A549 (cell line): ENCODE measurements at regions not wholly inside any gene's neighbourhood (a gene's known extent, or its start where the extent isn't known, plus 50 kb on each side); places are given as distances from the start of the nearest gene placed in this dataset.

Experiments
- ATAC-seq, 2 experiments: fragments of 200-7000 bp in 1 of 2; fragments of >200 bp in 1 of 2; cut with Nextera tagmentation in 1 of 2; cut with Tn5 transposase in 1 of 2; 3 replicates each; pipeline versions ENCODE4 v1.8.0 to v1.9.1; 2018 to 2020; ENCODE audit warnings: mild to moderate bottlenecking in 1 of 2, moderate library complexity in 1 of 2
- CTCF ChIA-PET: fragments of 300-600 bp; sonication (Branson Sonifier 250); formaldehyde crosslinking; extraction: SDS; loops from one replicate; lab custom pipeline; 2021; ENCODE audit warnings: antibody characterized with exemption, inconsistent platforms; lab: Yijun Ruan, JAX
- POLR2A ChIA-PET: fragments of 350-600 bp; formaldehyde crosslinking; extraction: SDS; loops from one replicate; lab custom pipeline; 2021; ENCODE audit warnings: antibody characterized with exemption, inconsistent platforms; lab: Yijun Ruan, JAX
- DNase-seq, 2 experiments: peaks; one replicate each; pipeline versions ENCODE4 v3.0.0 to v3.0.0-alpha.2; 2011 to 2016; ENCODE audit warnings: low read depth in 1 of 2, low spot score in 1 of 2
- FAIRE-seq: peaks from 2 replicates; lab custom pipeline; 2011; peaks lifted over from hg19 to GRCh38; lab: Jason Lieb, UNC
- H3K27ac ChIP-seq, 2 experiments: fragments of >200 bp; sonication (Bioruptor Twin); formaldehyde crosslinking; 3 replicates each; pipeline ENCODE4 v1.5.1; 2016 to 2017
- H3K4me1 ChIP-seq: fragments of >200 bp; sonication (Bioruptor Twin); formaldehyde crosslinking; 3 replicates; pipeline ENCODE4 v1.6.1; 2016
- H3K4me2 ChIP-seq: fragments of >200 bp; sonication (Bioruptor Twin); formaldehyde crosslinking; 3 replicates; pipeline ENCODE4 v1.6.1; 2016
- H3K4me3 ChIP-seq: fragments of >200 bp; sonication (Bioruptor Twin); formaldehyde crosslinking; 3 replicates; pipeline ENCODE4 v1.5.1; 2016
- H3K9me3 ChIP-seq: fragments of >200 bp; sonication (Bioruptor Twin); formaldehyde crosslinking; 3 replicates; pipeline ENCODE4 v1.6.1; 2016
- CBX2 ChIP-seq: fragments of 200-600 bp; sonication (generic); IDR thresholded peaks from 2 replicates; pipeline ENCODE4 v1.6.1; 2016; ENCODE audit warnings: low read depth, mild to moderate bottlenecking, borderline replicate concordance
- ELK1 ChIP-seq: fragments of 150-350 bp; IDR thresholded peaks from 2 replicates; pipeline ENCODE4 v1.6.1; 2014; ENCODE audit warnings: low read depth, mild to moderate bottlenecking, low read length
- EP300 ChIP-seq, 2 experiments: fragments of >200 bp; sonication (Bioruptor Twin); formaldehyde crosslinking; IDR thresholded peaks; 2 replicates in 1 of 2; 3 replicates in 1 of 2; pipeline ENCODE4 v1.6.1; 2016 to 2017
- GATA3 ChIP-seq: IDR thresholded peaks from 2 replicates; pipeline ENCODE4 v1.6.1; 2012; ENCODE audit warnings: borderline replicate concordance
- HDAC2 ChIP-seq: fragments of 200-600 bp; sonication (generic); IDR thresholded peaks from 2 replicates; pipeline ENCODE4 v1.6.1; 2016
- MAZ ChIP-seq: fragments of 150-350 bp; IDR thresholded peaks from 2 replicates; pipeline ENCODE4 v1.6.1; 2014; ENCODE audit warnings: antibody characterized with exemption, low read depth, low read length, borderline replicate concordance
- NPAS2 ChIP-seq: fragments of 250-450 bp; sonication (Bioruptor Pico); IDR thresholded peaks from 2 replicates; pipeline ENCODE4 v1.8.0; 2022; ENCODE audit warnings: mild to moderate bottlenecking, moderate library complexity, borderline replicate concordance
- PBX3 ChIP-seq: IDR thresholded peaks from 2 replicates; pipeline ENCODE4 v1.6.1; 2012
- POLR2A ChIP-seq: IDR thresholded peaks from 2 replicates; pipeline ENCODE4 v1.6.1; 2012; ENCODE audit warnings: mild to moderate bottlenecking, low read length
- REST ChIP-seq: fragments of 200-600 bp; sonication (generic); IDR thresholded peaks from 2 replicates; pipeline ENCODE4 v1.6.1; 2016; ENCODE audit warnings: antibody characterized with exemption, mild to moderate bottlenecking, moderate library complexity
- RFX5 ChIP-seq: fragments of 450-650 bp; IDR thresholded peaks from 2 replicates; pipeline ENCODE4 v1.7.1; 2014; ENCODE audit warnings: antibody characterized with exemption, mild to moderate bottlenecking, moderate library complexity
- SMC3 ChIP-seq: fragments of >200 bp; sonication (Bioruptor Twin); formaldehyde crosslinking; IDR thresholded peaks from 3 replicates; pipeline ENCODE4 v1.6.1; 2018; ENCODE audit warnings: inconsistent platforms
- SREBF2 ChIP-seq: fragments of 450-650 bp; IDR thresholded peaks from 2 replicates; pipeline ENCODE4 v1.6.1; 2014; ENCODE audit warnings: mild to moderate bottlenecking, moderate library complexity
- WGBS: methylation state at CpG from one replicate; pipeline ENCODE4 v1.1.6; 2017; ENCODE audit errors: missing lambda C conversion rate; 5-methylcytosine and 5-hydroxymethylcytosine counted together
- small RNA-seq, 6 experiments: library from RNA; depleted of rRNA; stranded (forward); fragments of <200 nt; gene quantifications; one replicate each; pipeline ENCODE3, GENCODE V24; 2012
- TF ChIP-seq, protein P1 (sequence below): fragments of >200 bp; sonication (Bioruptor Twin); formaldehyde crosslinking; IDR thresholded peaks from 3 replicates; pipeline ENCODE4 v1.6.1; 2016
- TF ChIP-seq, protein P2 (sequence below): fragments of >200 bp; sonication (Bioruptor Twin); formaldehyde crosslinking; IDR thresholded peaks from 2 replicates; pipeline ENCODE4 v1.6.1; 2016
- TF ChIP-seq, protein P3 (sequence below): fragments of 450-650 bp; IDR thresholded peaks from 2 replicates; pipeline ENCODE4 v1.6.1; 2014; ENCODE audit warnings: antibody characterized with exemption

- Histone ChIP-seq H3K4me2 (no peak overlapping the region), H3K4me1 (peaks cover 23% of the 10 kb centered on the region; the same call in 2 of the 3 replicates), H3K9me3 (no peaks in the 10 kb centered on the region), H3K4me3 (no peak overlapping the region), H3K27ac (no peak overlapping the region)
- FAIRE-seq (no peak), DNase-seq (no peak), ATAC-seq (no peak)
- ChIA-PET CTCF (interaction anchor here (0.6 to 4.3 kb wide), 17 partner anchors 8 to 218 kb away, joined by 3 to 87 read pairs (median 7); partner anchors contain the start of genes HSD17B6 and RDH16), POLR2A (no interaction called here)
- 47% methylated on average over 7 of the region's 7 CpGs for WGBS
- TF ChIP-seq POLR2A: no peak
- no peak for TF ChIP-seq RFX5
- TF ChIP-seq GATA3: no peak
- no peak for TF ChIP-seq MAZ
- no peak for TF ChIP-seq PBX3
- no peak for TF ChIP-seq EP300 (IDR thresholded peaks at IDR 0.05)
- no peak for TF ChIP-seq NPAS2
- TF ChIP-seq, protein P1, sequence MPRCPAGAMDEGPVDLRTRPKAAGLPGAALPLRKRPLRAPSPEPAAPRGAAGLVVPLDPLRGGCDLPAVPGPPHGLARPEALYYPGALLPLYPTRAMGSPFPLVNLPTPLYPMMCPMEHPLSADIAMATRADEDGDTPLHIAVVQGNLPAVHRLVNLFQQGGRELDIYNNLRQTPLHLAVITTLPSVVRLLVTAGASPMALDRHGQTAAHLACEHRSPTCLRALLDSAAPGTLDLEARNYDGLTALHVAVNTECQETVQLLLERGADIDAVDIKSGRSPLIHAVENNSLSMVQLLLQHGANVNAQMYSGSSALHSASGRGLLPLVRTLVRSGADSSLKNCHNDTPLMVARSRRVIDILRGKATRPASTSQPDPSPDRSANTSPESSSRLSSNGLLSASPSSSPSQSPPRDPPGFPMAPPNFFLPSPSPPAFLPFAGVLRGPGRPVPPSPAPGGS: no peak
- no peak for TF ChIP-seq CBX2
- no peak for TF ChIP-seq ELK1
- no peak for TF ChIP-seq SMC3
- TF ChIP-seq, protein P2, sequence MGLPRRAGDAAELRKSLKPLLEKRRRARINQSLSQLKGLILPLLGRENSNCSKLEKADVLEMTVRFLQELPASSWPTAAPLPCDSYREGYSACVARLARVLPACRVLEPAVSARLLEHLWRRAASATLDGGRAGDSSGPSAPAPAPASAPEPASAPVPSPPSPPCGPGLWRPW: no peak
- TF ChIP-seq, protein P3, sequence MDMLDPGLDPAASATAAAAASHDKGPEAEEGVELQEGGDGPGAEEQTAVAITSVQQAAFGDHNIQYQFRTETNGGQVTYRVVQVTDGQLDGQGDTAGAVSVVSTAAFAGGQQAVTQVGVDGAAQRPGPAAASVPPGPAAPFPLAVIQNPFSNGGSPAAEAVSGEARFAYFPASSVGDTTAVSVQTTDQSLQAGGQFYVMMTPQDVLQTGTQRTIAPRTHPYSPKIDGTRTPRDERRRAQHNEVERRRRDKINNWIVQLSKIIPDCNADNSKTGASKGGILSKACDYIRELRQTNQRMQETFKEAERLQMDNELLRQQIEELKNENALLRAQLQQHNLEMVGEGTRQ: no peak
- no peak for TF ChIP-seq HDAC2
- TF ChIP-seq REST: no peak
- no peak for TF ChIP-seq SREBF2
Measured at GRCh38 chr12:56838621-56839488, 75.7 kb downstream of the HSD17B6 start.

Small RNAs in the stretch of these regions (small RNA-seq; reads per million reads assigned to genes)
- 0 reads per million in 6 experiments for gene AC121758.2
- gene RF00554: 0 reads per million in 6 experiments
